Eye (tissue), 1 donor: ENCODE measurements at regions not wholly inside any gene's neighbourhood (a gene's known extent, or its start where the extent isn't known, plus 50 kb on each side); places are given as distances from the start of the nearest gene placed in this dataset.

Experiments used
- DNase-seq: peaks from one replicate; pipeline ENCODE4 v3.0.0-alpha.2; 2015

- DNase-seq = no peak
These were observed 353.1 kb upstream of the ANO5 start for GRCh38 chr11:21839796-21840195.

- DNase-seq = peak; percentile 4
These were observed 331.6 kb upstream of the ANO5 start for GRCh38 chr11:21861314-21861713.

- DNase-seq = peak; percentile 2
These were observed 327.3 kb upstream of the ANO5 start for GRCh38 chr11:21865541-21865940.

GRCh38 chr11:21866781-21867180, 326.1 kb upstream of the ANO5 start:
- DNase-seq = no peak

- DNase-seq = no peak
These were observed 315.7 kb upstream of the ANO5 start for GRCh38 chr11:21877151-21877550.

- DNase-seq = no peak
These were observed 309.5 kb upstream of the ANO5 start for GRCh38 chr11:21883354-21883753.

- DNase-seq = no peak
These were observed 304.1 kb upstream of the ANO5 start for GRCh38 chr11:21888814-21889213.

GRCh38 chr11:21892736-21893564, 299.9 kb upstream of the ANO5 start:
- peak; percentile 24 for DNase-seq

GRCh38 chr11:21893565-21893867, 299.4 kb upstream of the ANO5 start:
- no peak for DNase-seq

- DNase-seq = no peak
These were observed 298.4 kb upstream of the ANO5 start for GRCh38 chr11:21894492-21894891.

GRCh38 chr11:21895686-21896085, 297.2 kb upstream of the ANO5 start:
- DNase-seq = no peak

- no peak for DNase-seq
These were observed 296.7 kb upstream of the ANO5 start for GRCh38 chr11:21896216-21896615.

- no peak for DNase-seq
These were observed 295.9 kb upstream of the ANO5 start for GRCh38 chr11:21896746-21897602.

GRCh38 chr11:21897752-21898151, 295.1 kb upstream of the ANO5 start:
- no peak for DNase-seq

- DNase-seq = no peak
These were observed 284.7 kb upstream of the ANO5 start for GRCh38 chr11:21908211-21908610.

- no peak for DNase-seq
These were observed 283.7 kb upstream of the ANO5 start for GRCh38 chr11:21909145-21909544.

GRCh38 chr11:21911061-21911460, 281.8 kb upstream of the ANO5 start:
- DNase-seq = no peak

- no peak for DNase-seq
These were observed 280.6 kb upstream of the ANO5 start for GRCh38 chr11:21912285-21912684.

- DNase-seq = no peak
These were observed 271.7 kb upstream of the ANO5 start for GRCh38 chr11:21921151-21921550.

- no peak for DNase-seq
These were observed 268.6 kb upstream of the ANO5 start for GRCh38 chr11:21924262-21924661.

GRCh38 chr11:21927628-21928027, 265.3 kb upstream of the ANO5 start:
- DNase-seq = no peak

- DNase-seq = no peak
These were observed 264.0 kb upstream of the ANO5 start for GRCh38 chr11:21928847-21929246.

- no peak for DNase-seq
These were observed 262.5 kb upstream of the ANO5 start for GRCh38 chr11:21930408-21930807.

GRCh38 chr11:21931436-21932101, 261.3 kb upstream of the ANO5 start:
- no peak for DNase-seq
